ENCODE measurements at regions not wholly inside any gene's neighbourhood (a gene's known extent, or its start where the extent isn't known, plus 50 kb on each side); places are given as distances from the start of the nearest gene placed in this dataset.

- TF ChIP-seq, protein P1, sequence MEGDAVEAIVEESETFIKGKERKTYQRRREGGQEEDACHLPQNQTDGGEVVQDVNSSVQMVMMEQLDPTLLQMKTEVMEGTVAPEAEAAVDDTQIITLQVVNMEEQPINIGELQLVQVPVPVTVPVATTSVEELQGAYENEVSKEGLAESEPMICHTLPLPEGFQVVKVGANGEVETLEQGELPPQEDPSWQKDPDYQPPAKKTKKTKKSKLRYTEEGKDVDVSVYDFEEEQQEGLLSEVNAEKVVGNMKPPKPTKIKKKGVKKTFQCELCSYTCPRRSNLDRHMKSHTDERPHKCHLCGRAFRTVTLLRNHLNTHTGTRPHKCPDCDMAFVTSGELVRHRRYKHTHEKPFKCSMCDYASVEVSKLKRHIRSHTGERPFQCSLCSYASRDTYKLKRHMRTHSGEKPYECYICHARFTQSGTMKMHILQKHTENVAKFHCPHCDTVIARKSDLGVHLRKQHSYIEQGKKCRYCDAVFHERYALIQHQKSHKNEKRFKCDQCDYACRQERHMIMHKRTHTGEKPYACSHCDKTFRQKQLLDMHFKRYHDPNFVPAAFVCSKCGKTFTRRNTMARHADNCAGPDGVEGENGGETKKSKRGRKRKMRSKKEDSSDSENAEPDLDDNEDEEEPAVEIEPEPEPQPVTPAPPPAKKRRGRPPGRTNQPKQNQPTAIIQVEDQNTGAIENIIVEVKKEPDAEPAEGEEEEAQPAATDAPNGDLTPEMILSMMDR (IDR thresholded peaks at IDR 0.05), result no peak
- no peak for TF ChIP-seq POLR2A (IDR thresholded peaks at IDR 0.05)
Observed at GRCh38 chr4:152164561-152164960, 371.3 kb downstream of the FBXW7 start.
